HUES64 (cell line): ENCODE measurements at regions not wholly inside any gene's neighbourhood (a gene's known extent, or its start where the extent isn't known, plus 50 kb on each side); places are given as distances from the start of the nearest gene placed in this dataset.
"Not testable (repeated sequence)": the region's sequence is repeated elsewhere in the genome, so short reads cannot be mapped to it uniquely, and the experiment has no call there.

Source experiments
- H3K27ac ChIP-seq: 2 replicates; pipeline ENCODE4 v1.7.0; 2013; ENCODE audit warnings: low read depth, low read length, inconsistent platforms
- H3K27me3 ChIP-seq: 2 replicates; pipeline ENCODE4 v1.6.1; 2013; ENCODE audit warnings: mild to moderate bottlenecking, low read length; ENCODE audit not compliant: insufficient read depth
- H3K36me3 ChIP-seq: 2 replicates; pipeline ENCODE4 v1.6.1; 2013; ENCODE audit warnings: mild to moderate bottlenecking, low read length; ENCODE audit not compliant: insufficient read depth
- H3K4me1 ChIP-seq: 2 replicates; pipeline ENCODE4 v1.6.1; 2013; ENCODE audit warnings: mild to moderate bottlenecking, low read length, moderate library complexity; ENCODE audit not compliant: insufficient read depth
- H3K4me3 ChIP-seq: 2 replicates; pipeline ENCODE4 v1.5.1; 2013; ENCODE audit warnings: mild to moderate bottlenecking, low read length, moderate library complexity
- H3K9ac ChIP-seq: 2 replicates; pipeline ENCODE4 v1.6.1; 2013; ENCODE audit warnings: mild to moderate bottlenecking, low read depth, low read length
- H3K9me3 ChIP-seq: 2 replicates; pipeline ENCODE4 v1.6.1; 2013; ENCODE audit warnings: low read depth, low read length; ENCODE audit not compliant: insufficient read depth
- WGBS: fragments of 150-250, 120-280 bp; methylation state at CpG from one replicate; pipeline ENCODE4 v1.1.7; 2013; ENCODE audit warnings: missing lambda C conversion rate; 5-methylcytosine and 5-hydroxymethylcytosine counted together

DNA sequence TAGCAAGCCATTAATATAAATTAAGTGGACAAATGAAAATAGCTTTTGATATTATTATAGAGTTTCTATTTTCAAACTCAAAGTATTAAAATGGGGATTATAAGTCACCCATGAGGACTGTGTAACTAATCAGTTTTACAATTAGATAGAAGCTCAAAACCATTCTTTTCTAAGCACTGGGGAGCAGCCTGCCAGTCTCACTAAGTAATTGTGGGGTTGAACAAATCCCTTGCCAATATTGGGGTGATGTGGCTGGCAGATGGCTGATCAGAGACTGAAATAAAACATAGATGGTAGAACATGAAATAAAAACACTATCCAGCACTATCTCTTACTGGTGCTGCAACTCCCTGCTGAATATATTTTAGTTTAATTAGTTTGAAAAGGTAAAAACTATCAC is 353.2 kb downstream of the FLRT2 start:
- H3K27me3 ChIP-seq = no peaks in the 10 kb centered on the region
- H3K9ac ChIP-seq = no peak overlapping the region
- H3K4me1 ChIP-seq = no peaks in the 10 kb centered on the region
- H3K4me3 ChIP-seq = no peak overlapping the region
- 0 out of 2 replicates have a peak, but pooled peaks cover 4% of the 10 kb centered on the region for H3K9me3 ChIP-seq
- H3K36me3 ChIP-seq = no peaks in the 10 kb centered on the region
- no peak overlapping the region for H3K27ac ChIP-seq

DNA sequence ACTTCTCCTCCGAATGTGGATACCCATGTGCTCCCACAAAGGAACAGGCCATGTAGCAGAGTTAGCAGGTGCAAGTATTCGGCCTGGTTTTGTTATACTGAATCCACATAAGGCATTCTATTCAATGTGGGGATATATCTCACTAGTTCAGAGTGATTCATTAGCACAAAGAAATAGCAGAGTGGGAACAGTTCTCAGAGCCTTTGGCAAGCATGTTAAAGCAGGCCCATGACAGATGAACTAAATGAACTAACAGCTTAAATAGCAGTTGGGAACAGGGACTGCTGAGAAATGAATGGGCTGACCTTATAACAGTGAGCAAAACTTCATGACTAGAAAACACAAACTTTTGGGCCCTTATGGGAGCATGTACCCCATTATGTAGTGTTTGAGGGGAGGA is 352.0 kb downstream of the FLRT2 start:
- no peaks in the 10 kb centered on the region for H3K27me3 ChIP-seq
- no peaks in the 10 kb centered on the region for H3K36me3 ChIP-seq
- 0 out of 2 replicates have a peak, but pooled peaks cover 4% of the 10 kb centered on the region for H3K9me3 ChIP-seq
- WGBS = 97% methylated on average over 2 of the region's 2 CpGs
- H3K27ac ChIP-seq = no peak overlapping the region
- no peak overlapping the region for H3K9ac ChIP-seq
- no peaks in the 10 kb centered on the region for H3K4me1 ChIP-seq
- no peak overlapping the region for H3K4me3 ChIP-seq

DNA sequence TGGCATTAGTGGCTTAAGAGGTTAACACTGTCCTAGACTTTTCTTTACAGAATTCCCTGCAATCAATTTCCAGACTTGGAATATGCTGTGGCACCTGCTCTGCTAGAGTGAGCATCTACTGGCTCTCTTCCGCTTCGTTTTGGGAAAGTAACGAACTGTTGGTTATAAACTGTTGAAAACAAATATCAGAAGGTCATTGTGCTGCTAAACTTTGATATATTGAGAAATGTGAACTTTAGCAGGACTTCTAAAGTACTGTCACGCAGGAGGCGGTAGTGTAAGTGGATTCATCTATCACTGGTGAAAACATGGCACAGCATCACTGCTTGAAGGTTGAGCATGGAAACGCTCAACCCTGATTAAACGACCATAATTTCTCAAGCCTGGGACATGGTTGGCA is 348.9 kb downstream of the FLRT2 start:
- WGBS = 96% methylated on average over 7 of the region's 7 CpGs
- H3K4me3 ChIP-seq = no peak overlapping the region
- no peak overlapping the region for H3K9ac ChIP-seq
- no peak overlapping the region for H3K27ac ChIP-seq
- H3K4me1 ChIP-seq = peaks cover 10% of the 10 kb centered on the region; the same call in 1 of the 2 replicates
- H3K9me3 ChIP-seq = no peaks in the 10 kb centered on the region
- H3K36me3 ChIP-seq = no peaks in the 10 kb centered on the region
- no peaks in the 10 kb centered on the region for H3K27me3 ChIP-seq

DNA sequence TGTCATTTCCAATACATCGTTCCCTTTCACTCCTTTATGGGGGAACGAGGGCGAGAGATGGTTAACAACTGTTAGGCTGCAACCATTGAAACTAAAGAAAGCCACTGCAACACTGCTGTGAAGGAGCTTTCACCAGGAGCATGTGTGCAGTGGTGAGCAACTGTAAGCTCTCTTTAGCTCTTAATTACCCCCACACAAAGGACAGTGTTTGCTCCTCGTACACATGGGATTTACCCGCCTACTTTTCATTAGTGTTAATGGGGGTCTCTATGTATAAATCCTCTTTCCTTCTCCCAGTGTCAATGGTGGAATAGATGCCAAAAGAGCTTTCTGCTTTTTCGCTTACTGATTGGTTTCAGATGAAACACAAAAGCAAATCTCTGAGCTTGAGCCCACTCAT is 343.1 kb downstream of the FLRT2 start:
- no peak overlapping the region for H3K4me3 ChIP-seq
- H3K36me3 ChIP-seq = no peaks in the 10 kb centered on the region
- H3K4me1 ChIP-seq = peaks cover 10% of the 10 kb centered on the region; the same call in 1 of the 2 replicates
- no peaks in the 10 kb centered on the region for H3K27me3 ChIP-seq
- no peak overlapping the region for H3K9ac ChIP-seq
- H3K9me3 ChIP-seq = no peaks in the 10 kb centered on the region
- no peak overlapping the region for H3K27ac ChIP-seq
- over 99% methylated on average over 4 of the region's 6 CpGs for WGBS

DNA sequence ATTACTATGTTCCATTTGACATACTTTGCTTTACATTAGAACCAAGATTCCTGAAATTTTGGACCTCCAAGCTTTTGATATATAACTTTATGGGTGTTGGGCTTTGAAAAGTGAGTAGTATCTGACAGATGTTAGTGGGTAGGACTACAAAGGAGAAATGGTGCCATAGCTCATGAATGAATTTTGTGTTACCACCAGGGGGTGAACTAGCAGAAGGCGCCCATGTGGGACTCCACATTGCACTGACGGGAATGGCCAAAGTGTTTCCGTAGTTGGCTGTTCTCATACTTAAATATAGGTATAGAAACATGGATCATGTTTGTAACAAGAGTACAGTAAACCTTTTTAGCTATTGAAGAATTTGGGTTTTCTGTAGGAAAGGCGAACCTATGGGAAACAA is 337.5 kb downstream of the FLRT2 start:
- Histone ChIP-seq H3K4me1 (no peaks in the 10 kb centered on the region), H3K27me3 (no peaks in the 10 kb centered on the region), H3K9ac (no peak overlapping the region), H3K4me3 (no peak overlapping the region), H3K9me3 (no peaks in the 10 kb centered on the region), H3K27ac (no peak overlapping the region), H3K36me3 (no peaks in the 10 kb centered on the region)
- WGBS = 91% methylated on average over 3 of the region's 4 CpGs

DNA sequence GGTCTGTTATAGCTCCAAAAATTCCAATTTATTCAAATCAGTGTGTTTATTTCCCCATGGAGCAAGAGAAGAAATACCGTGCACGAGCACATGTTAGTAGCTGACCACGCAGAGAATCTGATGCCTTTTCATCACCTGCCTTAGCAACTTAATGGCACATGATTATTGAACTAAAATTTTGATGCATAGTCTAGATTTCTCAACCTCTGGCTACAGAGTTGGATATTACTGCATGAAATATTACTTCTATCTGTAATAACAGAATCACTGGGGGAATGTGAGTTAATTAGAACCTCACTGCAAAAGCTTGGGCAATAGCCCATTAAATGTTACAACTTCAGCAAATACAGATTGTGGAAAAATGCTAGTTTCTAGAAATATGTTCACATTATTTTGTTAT is 335.8 kb downstream of the FLRT2 start:
- no peaks in the 10 kb centered on the region for H3K4me1 ChIP-seq
- WGBS = 99% methylated on average over 3 of the region's 3 CpGs
- no peaks in the 10 kb centered on the region for H3K9me3 ChIP-seq

DNA sequence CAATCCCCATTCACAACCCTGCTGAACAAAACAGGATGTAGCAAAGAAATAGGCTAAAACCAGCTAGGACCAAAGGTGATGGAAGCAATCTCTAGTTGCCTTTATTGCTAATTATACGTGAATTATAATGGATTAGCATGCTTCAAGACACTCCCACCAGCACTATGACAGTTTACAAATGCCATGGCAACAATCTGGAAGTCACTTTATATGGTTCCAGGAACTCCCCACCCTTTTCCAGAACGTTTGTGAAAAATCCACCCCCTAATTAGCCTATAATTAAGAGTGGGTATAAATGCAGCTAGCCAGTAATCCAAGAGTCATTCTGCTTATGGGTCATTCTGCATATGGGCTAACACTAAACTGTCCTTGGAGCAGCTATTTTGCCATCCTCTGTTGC is 328.7 kb downstream of the FLRT2 start:
- no peak overlapping the region for H3K27ac ChIP-seq
- H3K4me3 ChIP-seq = no peak overlapping the region
- H3K4me1 ChIP-seq = no peaks in the 10 kb centered on the region
- no peaks in the 10 kb centered on the region for H3K36me3 ChIP-seq
- WGBS = 83% methylated on average over 2 of the region's 2 CpGs
- H3K9me3 ChIP-seq = 0 out of 2 replicates have a peak, but pooled peaks cover 4% of the 10 kb centered on the region
- H3K9ac ChIP-seq = no peak overlapping the region
- no peaks in the 10 kb centered on the region for H3K27me3 ChIP-seq

More for the DNA sequence above, 335.8 kb downstream of the FLRT2 start:
- no peaks in the 10 kb centered on the region for H3K36me3 ChIP-seq
- H3K4me3 ChIP-seq = no peak overlapping the region
- H3K27ac ChIP-seq = no peak overlapping the region
- no peaks in the 10 kb centered on the region for H3K27me3 ChIP-seq
- no peak overlapping the region for H3K9ac ChIP-seq

DNA sequence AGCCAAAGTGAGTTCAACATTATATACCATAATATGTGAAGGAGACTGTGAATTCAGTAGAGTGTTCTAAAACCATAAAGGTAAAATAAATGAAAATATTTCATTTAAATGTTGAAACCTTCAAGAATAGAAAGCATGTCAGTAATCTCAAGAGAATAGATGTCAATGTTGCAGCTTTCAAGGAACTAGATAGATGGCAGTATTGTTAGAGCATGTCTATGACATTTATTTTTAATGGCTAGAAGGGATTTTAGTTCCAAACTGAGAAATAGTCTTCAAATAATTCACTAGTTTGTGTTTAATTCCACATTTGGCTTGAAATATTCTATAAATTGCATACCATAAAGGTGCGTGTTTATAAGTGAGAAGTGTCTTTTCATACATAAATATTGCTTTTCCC is 326.5 kb downstream of the FLRT2 start:
- no CpG with 5 or more reads among the region's 1 CpG for WGBS
- no peak overlapping the region for H3K4me3 ChIP-seq
- H3K27me3 ChIP-seq = no peaks in the 10 kb centered on the region
- no peak overlapping the region for H3K9ac ChIP-seq
- 0 out of 2 replicates have a peak, but pooled peaks cover 4% of the 10 kb centered on the region for H3K9me3 ChIP-seq
- H3K27ac ChIP-seq = no peak overlapping the region
- H3K36me3 ChIP-seq = no peaks in the 10 kb centered on the region
- no peaks in the 10 kb centered on the region for H3K4me1 ChIP-seq

DNA sequence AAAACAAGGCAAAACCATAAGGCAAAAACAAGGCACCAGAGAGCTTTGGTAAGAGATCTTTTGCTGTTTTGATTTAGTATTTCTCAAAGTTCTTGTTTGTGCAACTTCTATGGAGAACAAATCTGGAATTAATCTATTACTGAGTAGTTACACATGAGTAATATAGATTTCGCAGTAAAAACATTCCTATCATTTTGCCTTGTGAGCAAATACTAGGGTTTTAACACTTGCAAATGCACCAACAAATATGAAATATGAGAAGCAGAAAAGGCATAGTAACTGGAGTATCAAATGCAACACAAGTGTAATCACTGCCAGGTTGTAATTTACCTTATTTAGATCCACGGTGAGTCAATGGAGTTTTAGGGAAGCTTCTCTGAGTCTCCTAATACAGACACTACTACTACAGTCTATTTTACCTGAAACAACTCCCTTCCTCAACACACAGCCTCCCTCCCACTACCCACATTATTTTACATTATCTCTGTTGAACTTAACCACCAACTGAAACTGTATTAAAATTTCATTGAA is 324.1 kb downstream of the FLRT2 start:
- H3K4me1 ChIP-seq = no peaks in the 10 kb centered on the region
- no peak overlapping the region for H3K9ac ChIP-seq
- H3K4me3 ChIP-seq = no peak overlapping the region
- no peaks in the 10 kb centered on the region for H3K36me3 ChIP-seq
- H3K27ac ChIP-seq = no peak overlapping the region
- H3K27me3 ChIP-seq = no peaks in the 10 kb centered on the region
- 100% methylated on average over 1 of the region's 2 CpGs for WGBS
- H3K9me3 ChIP-seq = 0 out of 2 replicates have a peak, but pooled peaks cover 4% of the 10 kb centered on the region

DNA sequence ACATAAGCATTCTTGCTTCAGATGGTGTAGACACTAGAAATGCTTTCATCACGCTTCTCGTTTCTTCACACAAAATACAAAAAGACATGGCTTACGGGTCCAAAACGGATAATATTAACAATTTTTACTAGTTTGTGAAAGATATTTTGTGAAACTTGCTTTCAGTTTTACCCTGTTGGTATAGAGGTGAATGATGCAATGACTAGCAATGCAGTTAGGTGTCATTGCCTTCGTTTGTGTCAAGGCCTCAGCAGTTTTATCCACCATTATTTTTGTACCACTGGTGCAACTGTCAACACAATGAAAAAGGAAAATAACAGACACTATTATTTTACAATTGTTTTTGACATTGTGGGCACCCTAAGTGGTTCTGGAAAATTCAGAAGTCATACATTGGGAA is 323.0 kb downstream of the FLRT2 start:
- H3K9me3 ChIP-seq = no peaks in the 10 kb centered on the region
- no peaks in the 10 kb centered on the region for H3K36me3 ChIP-seq
- H3K4me3 ChIP-seq = no peak overlapping the region

DNA sequence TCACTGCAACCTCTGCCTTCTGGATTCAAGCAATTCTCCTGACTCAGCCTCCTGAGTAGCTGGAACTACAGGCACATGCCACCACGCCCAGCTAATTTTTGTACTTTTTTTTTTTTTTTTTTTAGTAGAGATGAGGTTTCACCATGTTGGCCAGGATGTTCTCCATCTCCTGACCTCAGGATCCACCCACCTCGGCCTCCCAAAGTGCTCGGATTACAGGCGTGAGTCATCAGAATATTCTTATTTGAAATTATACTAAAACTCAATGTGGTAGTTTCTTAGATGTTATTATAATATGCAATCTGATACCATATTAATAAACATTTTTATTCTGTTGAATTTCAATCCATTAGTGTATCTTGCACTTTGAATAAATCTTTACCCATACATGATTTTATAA is 322.2 kb downstream of the FLRT2 start:
- WGBS = no CpG with 5 or more reads among the region's 4 CpGs
- H3K36me3 ChIP-seq = not testable (repeated sequence)

More for the DNA sequence above, 323.0 kb downstream of the FLRT2 start:
- Histone ChIP-seq H3K27ac (no peak overlapping the region), H3K9ac (no peak overlapping the region), H3K27me3 (no peaks in the 10 kb centered on the region), H3K4me1 (no peaks in the 10 kb centered on the region)
- 98% methylated on average over 5 of the region's 5 CpGs for WGBS

DNA sequence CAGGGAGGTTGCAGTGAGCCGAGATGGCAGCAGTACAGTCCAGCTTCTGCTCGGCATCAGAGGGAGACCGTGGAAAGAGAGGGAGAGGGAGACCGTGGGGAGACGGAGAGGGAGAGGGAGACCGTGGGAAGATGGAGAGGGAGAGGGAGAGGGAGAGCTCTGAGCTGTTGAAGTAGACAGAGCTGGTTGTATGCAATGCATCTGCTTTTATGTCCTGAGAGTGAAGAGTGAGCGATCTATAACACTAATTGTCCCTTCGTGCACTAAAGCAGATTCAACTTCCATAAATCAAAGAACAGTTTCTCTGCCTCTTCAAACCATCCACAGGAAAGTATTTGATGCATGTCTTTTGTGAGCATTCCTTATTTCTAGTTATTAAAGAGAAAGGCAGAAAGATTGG is 300.6 kb downstream of the FLRT2 start:
- H3K4me1 ChIP-seq, H3K4me3 ChIP-seq, H3K27me3 ChIP-seq, H3K9me3 ChIP-seq, H3K27ac ChIP-seq, H3K9ac ChIP-seq, H3K36me3 ChIP-seq: not testable (repeated sequence)
- 95% methylated on average over 8 of the region's 8 CpGs for WGBS

More for the DNA sequence above, 322.2 kb downstream of the FLRT2 start:
- H3K4me1 ChIP-seq, H3K9me3 ChIP-seq, H3K27me3 ChIP-seq, H3K27ac ChIP-seq, H3K4me3 ChIP-seq, H3K9ac ChIP-seq: not testable (repeated sequence)
